ENCODE measurements at regions not wholly inside any gene's neighbourhood (a gene's known extent, or its start where the extent isn't known, plus 50 kb on each side); places are given as distances from the start of the nearest gene placed in this dataset.

- Histone ChIP-seq H3K27me3 (ENCODE audit: low read depth, low read length) (no peaks in the 10 kb centered on the region), H3K9ac (ENCODE audit: low read length) (no peak overlapping the region), H3K9me3 (ENCODE audit: insufficient read depth, low read length) (no peaks in the 10 kb centered on the region), H3K4me3 (ENCODE audit: low read length) (no peak overlapping the region), H3K4me1 (ENCODE audit: low read length) (no peaks in the 10 kb centered on the region), H2AFZ (ENCODE audit: low read depth, low read length) (no peak overlapping the region), H3K36me3 (replicated peaks; ENCODE audit: low read depth, low read length) (no peaks in the 10 kb centered on the region), H3K27ac (ENCODE audit: low read length) (no peak overlapping the region), H3K79me2 (ENCODE audit: low read length) (no peaks in the 10 kb centered on the region), H4K20me1 (ENCODE audit: insufficient read depth, low read length) (no peaks in the 10 kb centered on the region), H3K4me2 (ENCODE audit: low read length) (no peak overlapping the region)
- TF ChIP-seq EZH2phosphoT487 (IDR thresholded peaks at IDR 0.05; ENCODE audit: low read depth) (no peak), CTCF (IDR thresholded peaks at IDR 0.05; ENCODE audit: low read depth, low read length) (no peak)
These were observed 342.9 kb downstream of the TSN start for GRCh38 chr2:122098306-122098705.

- H3K36me3 ChIP-seq (replicated peaks; ENCODE audit: low read depth, low read length), result no peaks in the 10 kb centered on the region
- H3K27me3 ChIP-seq (ENCODE audit: low read depth, low read length), result no peaks in the 10 kb centered on the region
- no peak overlapping the region for H3K27ac ChIP-seq (ENCODE audit: low read length)
- no peak overlapping the region for H3K4me2 ChIP-seq (ENCODE audit: low read length)
- no peak overlapping the region for H3K4me3 ChIP-seq (ENCODE audit: low read length)
- H3K79me2 ChIP-seq (ENCODE audit: low read length), result no peaks in the 10 kb centered on the region
- H3K9me3 ChIP-seq (ENCODE audit: insufficient read depth, low read length), result no peaks in the 10 kb centered on the region
- no peaks in the 10 kb centered on the region for H4K20me1 ChIP-seq (ENCODE audit: insufficient read depth, low read length)
- H2AFZ ChIP-seq (ENCODE audit: low read depth, low read length), result no peak overlapping the region
- no peak overlapping the region for H3K9ac ChIP-seq (ENCODE audit: low read length)
- TF ChIP-seq CTCF (IDR thresholded peaks at IDR 0.05; ENCODE audit: low read depth, low read length), result no peak
- TF ChIP-seq EZH2phosphoT487 (IDR thresholded peaks at IDR 0.05; ENCODE audit: low read depth), result no peak
- H3K4me1 ChIP-seq (ENCODE audit: low read length), result no peaks in the 10 kb centered on the region
These were observed 344.9 kb downstream of the TSN start for GRCh38 chr2:122100346-122100745.

GRCh38 chr2:122100756-122101155, 345.3 kb downstream of the TSN start:
- H3K27ac ChIP-seq (ENCODE audit: low read length), result no peak overlapping the region
- no peak overlapping the region for H3K4me3 ChIP-seq (ENCODE audit: low read length)

GRCh38 chr2:122101319-122101718, 345.9 kb downstream of the TSN start:
- Histone ChIP-seq H3K9ac (ENCODE audit: low read length) (no peak overlapping the region), H3K4me2 (ENCODE audit: low read length) (no peak overlapping the region), H3K79me2 (ENCODE audit: low read length) (no peaks in the 10 kb centered on the region), H3K36me3 (replicated peaks; ENCODE audit: low read depth, low read length) (no peaks in the 10 kb centered on the region), H2AFZ (ENCODE audit: low read depth, low read length) (no peak overlapping the region), H3K4me1 (ENCODE audit: low read length) (no peaks in the 10 kb centered on the region), H3K27me3 (ENCODE audit: low read depth, low read length) (no peaks in the 10 kb centered on the region), H3K4me3 (ENCODE audit: low read length) (no peak overlapping the region), H3K27ac (ENCODE audit: low read length) (no peak overlapping the region), H4K20me1 (ENCODE audit: insufficient read depth, low read length) (no peaks in the 10 kb centered on the region), H3K9me3 (ENCODE audit: insufficient read depth, low read length) (no peaks in the 10 kb centered on the region)
- TF ChIP-seq EZH2phosphoT487 (IDR thresholded peaks at IDR 0.05; ENCODE audit: low read depth) (no peak), CTCF (IDR thresholded peaks at IDR 0.05; ENCODE audit: low read depth, low read length) (no peak)

More at GRCh38 chr2:122100756-122101155, 345.3 kb downstream of the TSN start:
- no peaks in the 10 kb centered on the region for H4K20me1 ChIP-seq (ENCODE audit: insufficient read depth, low read length)
- TF ChIP-seq EZH2phosphoT487 (IDR thresholded peaks at IDR 0.05; ENCODE audit: low read depth) (no peak), CTCF (IDR thresholded peaks at IDR 0.05; ENCODE audit: low read depth, low read length) (no peak)
- H3K27me3 ChIP-seq (ENCODE audit: low read depth, low read length), result no peaks in the 10 kb centered on the region
- H3K4me1 ChIP-seq (ENCODE audit: low read length), result no peaks in the 10 kb centered on the region
- H3K36me3 ChIP-seq (replicated peaks; ENCODE audit: low read depth, low read length), result no peaks in the 10 kb centered on the region
- H3K79me2 ChIP-seq (ENCODE audit: low read length), result no peaks in the 10 kb centered on the region
- H3K4me2 ChIP-seq (ENCODE audit: low read length), result no peak overlapping the region
- no peak overlapping the region for H3K9ac ChIP-seq (ENCODE audit: low read length)
- H2AFZ ChIP-seq (ENCODE audit: low read depth, low read length), result no peak overlapping the region
- H3K9me3 ChIP-seq (ENCODE audit: insufficient read depth, low read length), result no peaks in the 10 kb centered on the region

Data from OCI-LY3 (cell line).